GM18867 (cell line): ENCODE measurements at regions not wholly inside any gene's neighbourhood (a gene's known extent, or its start where the extent isn't known, plus 50 kb on each side); places are given as distances from the start of the nearest gene placed in this dataset.
"Not testable (repeated sequence)": the region's sequence is repeated elsewhere in the genome, so short reads cannot be mapped to it uniquely, and the experiment has no call there.

Source experiments
- ATAC-seq: cut with Tn5 transposase; IDR thresholded peaks from one replicate; pipeline ENCODE4 v1.9.1; 2021; ENCODE audit warnings: mild to moderate bottlenecking, moderate library complexity; ENCODE audit not compliant: unreplicated experiment

- ATAC-seq, result no peak
These were observed 178.7 kb downstream of the CHIC2 start for GRCh38 chr4:53885668-53886067.

- ATAC-seq, result not testable (repeated sequence)
These were observed 187.3 kb downstream of the CHIC2 start for GRCh38 chr4:53877096-53877495.

- no peak for ATAC-seq
These were observed 198.3 kb downstream of the CHIC2 start for GRCh38 chr4:53866055-53866454.

GRCh38 chr4:53865054-53865453, 199.4 kb downstream of the CHIC2 start:
- no peak for ATAC-seq

GRCh38 chr4:53863736-53864365, 200.6 kb downstream of the CHIC2 start:
- no peak for ATAC-seq

- no peak for ATAC-seq
These were observed 201.2 kb downstream of the CHIC2 start for GRCh38 chr4:53863158-53863557.

GRCh38 chr4:53861856-53862610, 202.4 kb downstream of the CHIC2 start:
- ATAC-seq, result no peak

GRCh38 chr4:53859305-53859704, 205.1 kb downstream of the CHIC2 start:
- ATAC-seq, result no peak

- ATAC-seq, result no peak
These were observed 205.7 kb downstream of the CHIC2 start for GRCh38 chr4:53858744-53859143.

GRCh38 chr4:53855581-53856250, 208.7 kb downstream of the CHIC2 start:
- ATAC-seq, result no peak

GRCh38 chr4:53854991-53855568, 209.3 kb downstream of the CHIC2 start:
- no peak for ATAC-seq

- no peak for ATAC-seq
These were observed 212.1 kb downstream of the CHIC2 start for GRCh38 chr4:53852343-53852742.

GRCh38 chr4:53847965-53848364, 216.4 kb downstream of the CHIC2 start:
- ATAC-seq, result no peak

- ATAC-seq, result no peak
These were observed 219.9 kb downstream of the CHIC2 start for GRCh38 chr4:53844551-53844950.

GRCh38 chr4:53844133-53844532, 220.3 kb downstream of the CHIC2 start:
- ATAC-seq, result no peak

GRCh38 chr4:53841711-53842110, 222.7 kb downstream of the CHIC2 start:
- ATAC-seq, result no peak

GRCh38 chr4:53840643-53841042, 223.8 kb downstream of the CHIC2 start:
- no peak for ATAC-seq

- ATAC-seq, result not testable (repeated sequence)
These were observed 231.0 kb downstream of the CHIC2 start for GRCh38 chr4:53833302-53834003.

- ATAC-seq, result no peak
These were observed 231.9 kb downstream of the CHIC2 start for GRCh38 chr4:53832549-53832948.

GRCh38 chr4:53830511-53830910, 233.9 kb downstream of the CHIC2 start:
- no peak for ATAC-seq
